GM12878 (cell line): ENCODE measurements at regions not wholly inside any gene's neighbourhood (a gene's known extent, or its start where the extent isn't known, plus 50 kb on each side); places are given as distances from the start of the nearest gene placed in this dataset.

Experiments used
- CTCF ChIP-seq, 3 experiments: IDR thresholded peaks in 2 of 3; conservative IDR thresholded peaks in 1 of 3; 2 replicates each; pipeline ENCODE4 v1.5.1; 2011; ENCODE audit warnings: low read depth in 3 of 3, low read length in 3 of 3, mild to moderate bottlenecking in 3 of 3, control low read depth in 2 of 3, moderate library complexity in 2 of 3, inconsistent platforms in 1 of 3, mixed read lengths in 1 of 3; ENCODE audit not compliant: control insufficient read depth in 2 of 3, insufficient read depth in 1 of 3; ENCODE audit errors: extremely low read depth in 1 of 3
- EP300 ChIP-seq, 2 experiments: fragments of 150-350 bp in 1 of 2; IDR thresholded peaks; 2 replicates each; pipeline ENCODE4 v1.6.1; 2011 to 2012; ENCODE audit warnings: low read depth in 2 of 2, low read length in 2 of 2, borderline replicate concordance in 1 of 2, improper control_type of control experiment in 1 of 2, inconsistent platforms in 1 of 2; ENCODE audit not compliant: control insufficient read depth in 1 of 2
- POLR2A ChIP-seq: IDR thresholded peaks from 2 replicates; pipeline ENCODE4 v1.6.1; 2011; ENCODE audit warnings: low read depth, mild to moderate bottlenecking, low read length
- SMAD5 ChIP-seq: IDR thresholded peaks from 2 replicates; pipeline ENCODE4 v1.6.1; 2016; ENCODE audit warnings: antibody characterized with exemption, low read depth
- TF ChIP-seq, protein P1 (sequence below): fragments of 150-350 bp; IDR thresholded peaks from 2 replicates; pipeline ENCODE4 v1.6.1; 2016; ENCODE audit warnings: low read depth, low read length
- TF ChIP-seq, protein P2 (sequence below): IDR thresholded peaks from 2 replicates; pipeline ENCODE4 v1.6.1; 2012; ENCODE audit warnings: mild to moderate bottlenecking, low read depth, low read length
- TF ChIP-seq, protein P3 (sequence below): IDR thresholded peaks from 2 replicates; pipeline ENCODE4 v1.6.1; 2011; ENCODE audit warnings: mild to moderate bottlenecking, low read depth, low read length, moderate library complexity; ENCODE audit not compliant: insufficient replicate concordance

- TF ChIP-seq, protein P1, sequence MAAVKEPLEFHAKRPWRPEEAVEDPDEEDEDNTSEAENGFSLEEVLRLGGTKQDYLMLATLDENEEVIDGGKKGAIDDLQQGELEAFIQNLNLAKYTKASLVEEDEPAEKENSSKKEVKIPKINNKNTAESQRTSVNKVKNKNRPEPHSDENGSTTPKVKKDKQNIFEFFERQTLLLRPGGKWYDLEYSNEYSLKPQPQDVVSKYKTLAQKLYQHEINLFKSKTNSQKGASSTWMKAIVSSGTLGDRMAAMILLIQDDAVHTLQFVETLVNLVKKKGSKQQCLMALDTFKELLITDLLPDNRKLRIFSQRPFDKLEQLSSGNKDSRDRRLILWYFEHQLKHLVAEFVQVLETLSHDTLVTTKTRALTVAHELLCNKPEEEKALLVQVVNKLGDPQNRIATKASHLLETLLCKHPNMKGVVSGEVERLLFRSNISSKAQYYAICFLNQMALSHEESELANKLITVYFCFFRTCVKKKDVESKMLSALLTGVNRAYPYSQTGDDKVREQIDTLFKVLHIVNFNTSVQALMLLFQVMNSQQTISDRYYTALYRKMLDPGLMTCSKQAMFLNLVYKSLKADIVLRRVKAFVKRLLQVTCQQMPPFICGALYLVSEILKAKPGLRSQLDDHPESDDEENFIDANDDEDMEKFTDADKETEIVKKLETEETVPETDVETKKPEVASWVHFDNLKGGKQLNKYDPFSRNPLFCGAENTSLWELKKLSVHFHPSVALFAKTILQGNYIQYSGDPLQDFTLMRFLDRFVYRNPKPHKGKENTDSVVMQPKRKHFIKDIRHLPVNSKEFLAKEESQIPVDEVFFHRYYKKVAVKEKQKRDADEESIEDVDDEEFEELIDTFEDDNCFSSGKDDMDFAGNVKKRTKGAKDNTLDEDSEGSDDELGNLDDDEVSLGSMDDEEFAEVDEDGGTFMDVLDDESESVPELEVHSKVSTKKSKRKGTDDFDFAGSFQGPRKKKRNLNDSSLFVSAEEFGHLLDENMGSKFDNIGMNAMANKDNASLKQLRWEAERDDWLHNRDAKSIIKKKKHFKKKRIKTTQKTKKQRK = no peak
- TF ChIP-seq EP300 (IDR thresholded peaks at IDR 0.05; ENCODE audit: borderline replicate concordance in 1 of 2, control insufficient read depth in 1 of 2, low read depth in 2 of 2, low read length in 2 of 2) = no peak
- TF ChIP-seq POLR2A = no peak
- TF ChIP-seq, protein P2, sequence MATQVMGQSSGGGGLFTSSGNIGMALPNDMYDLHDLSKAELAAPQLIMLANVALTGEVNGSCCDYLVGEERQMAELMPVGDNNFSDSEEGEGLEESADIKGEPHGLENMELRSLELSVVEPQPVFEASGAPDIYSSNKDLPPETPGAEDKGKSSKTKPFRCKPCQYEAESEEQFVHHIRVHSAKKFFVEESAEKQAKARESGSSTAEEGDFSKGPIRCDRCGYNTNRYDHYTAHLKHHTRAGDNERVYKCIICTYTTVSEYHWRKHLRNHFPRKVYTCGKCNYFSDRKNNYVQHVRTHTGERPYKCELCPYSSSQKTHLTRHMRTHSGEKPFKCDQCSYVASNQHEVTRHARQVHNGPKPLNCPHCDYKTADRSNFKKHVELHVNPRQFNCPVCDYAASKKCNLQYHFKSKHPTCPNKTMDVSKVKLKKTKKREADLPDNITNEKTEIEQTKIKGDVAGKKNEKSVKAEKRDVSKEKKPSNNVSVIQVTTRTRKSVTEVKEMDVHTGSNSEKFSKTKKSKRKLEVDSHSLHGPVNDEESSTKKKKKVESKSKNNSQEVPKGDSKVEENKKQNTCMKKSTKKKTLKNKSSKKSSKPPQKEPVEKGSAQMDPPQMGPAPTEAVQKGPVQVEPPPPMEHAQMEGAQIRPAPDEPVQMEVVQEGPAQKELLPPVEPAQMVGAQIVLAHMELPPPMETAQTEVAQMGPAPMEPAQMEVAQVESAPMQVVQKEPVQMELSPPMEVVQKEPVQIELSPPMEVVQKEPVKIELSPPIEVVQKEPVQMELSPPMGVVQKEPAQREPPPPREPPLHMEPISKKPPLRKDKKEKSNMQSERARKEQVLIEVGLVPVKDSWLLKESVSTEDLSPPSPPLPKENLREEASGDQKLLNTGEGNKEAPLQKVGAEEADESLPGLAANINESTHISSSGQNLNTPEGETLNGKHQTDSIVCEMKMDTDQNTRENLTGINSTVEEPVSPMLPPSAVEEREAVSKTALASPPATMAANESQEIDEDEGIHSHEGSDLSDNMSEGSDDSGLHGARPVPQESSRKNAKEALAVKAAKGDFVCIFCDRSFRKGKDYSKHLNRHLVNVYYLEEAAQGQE = no peak
- TF ChIP-seq SMAD5 = no peak
- TF ChIP-seq, protein P3, sequence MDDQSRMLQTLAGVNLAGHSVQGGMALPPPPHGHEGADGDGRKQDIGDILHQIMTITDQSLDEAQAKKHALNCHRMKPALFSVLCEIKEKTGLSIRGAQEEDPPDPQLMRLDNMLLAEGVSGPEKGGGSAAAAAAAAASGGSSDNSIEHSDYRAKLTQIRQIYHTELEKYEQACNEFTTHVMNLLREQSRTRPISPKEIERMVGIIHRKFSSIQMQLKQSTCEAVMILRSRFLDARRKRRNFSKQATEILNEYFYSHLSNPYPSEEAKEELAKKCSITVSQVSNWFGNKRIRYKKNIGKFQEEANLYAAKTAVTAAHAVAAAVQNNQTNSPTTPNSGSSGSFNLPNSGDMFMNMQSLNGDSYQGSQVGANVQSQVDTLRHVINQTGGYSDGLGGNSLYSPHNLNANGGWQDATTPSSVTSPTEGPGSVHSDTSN = no peak
- TF ChIP-seq CTCF (IDR thresholded peaks at IDR 0.05 in 2 of 3, conservative IDR thresholded peaks at IDR 0.05 in 1 of 3; ENCODE audit: control insufficient read depth in 2 of 3, extremely low read depth in 1 of 3, insufficient read depth in 1 of 3, low read depth in 3 of 3, low read length in 3 of 3) = no peak
Measured at GRCh38 chr2:209046163-209046562, 377.7 kb upstream of the MAP2 start.
